LNCaP clone FGC (cell line): ENCODE measurements at regions not wholly inside any gene's neighbourhood (a gene's known extent, or its start where the extent isn't known, plus 50 kb on each side); places are given as distances from the start of the nearest gene placed in this dataset.
"Not testable (repeated sequence)": the region's sequence is repeated elsewhere in the genome, so short reads cannot be mapped to it uniquely, and the experiment has no call there.

Source experiments
- DNase-seq: peaks from one replicate; pipeline ENCODE4 v3.0.0-alpha.2; 2011; ENCODE audit warnings: low read depth
- H3K4me3 ChIP-seq: 2 replicates; pipeline ENCODE4 v1.5.1; 2011; ENCODE audit warnings: mild to moderate bottlenecking, low read depth, low read length, control low read depth
- TF ChIP-seq, protein P1 (sequence below): IDR thresholded peaks from 2 replicates; pipeline ENCODE4 v1.5.1; 2012; ENCODE audit warnings: mild to moderate bottlenecking; ENCODE audit not compliant: control insufficient read depth, insufficient read depth; ENCODE audit errors: extremely low read depth

DNA sequence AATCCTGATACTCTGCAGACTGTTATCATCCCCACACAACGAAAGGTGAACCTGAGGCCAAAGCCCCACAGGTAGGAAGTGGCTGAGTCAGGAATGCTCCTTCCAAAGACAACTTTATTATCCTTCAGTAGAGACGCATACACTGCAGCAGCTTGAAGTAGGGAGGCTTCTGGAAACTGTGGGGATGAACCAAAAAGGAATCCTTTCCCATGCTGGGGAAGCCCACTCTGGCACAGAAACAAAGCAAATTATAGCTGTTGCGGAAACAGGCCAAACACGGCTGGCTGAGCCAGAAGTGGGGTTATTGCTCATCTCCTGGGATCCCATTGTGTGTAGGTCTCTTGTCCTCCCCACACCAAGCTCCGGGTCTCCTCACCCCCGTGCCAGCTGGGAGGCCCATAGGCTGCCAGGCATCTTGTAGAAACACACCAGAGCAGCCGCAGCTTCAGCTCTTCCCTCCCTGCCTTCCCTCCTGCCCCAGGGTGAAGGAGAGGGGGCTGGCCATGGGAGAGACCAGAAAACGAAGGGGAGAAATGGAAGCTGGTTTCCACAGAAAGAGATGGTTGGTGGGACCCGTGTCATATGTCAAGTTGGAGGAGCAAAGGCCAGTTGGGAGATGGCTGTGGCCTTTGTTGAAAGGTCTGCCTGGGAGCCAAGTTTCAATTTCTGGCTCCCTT is 176.9 kb upstream of the NABP1 start:
- no peak overlapping the region for H3K4me3 ChIP-seq
- TF ChIP-seq, protein P1, sequence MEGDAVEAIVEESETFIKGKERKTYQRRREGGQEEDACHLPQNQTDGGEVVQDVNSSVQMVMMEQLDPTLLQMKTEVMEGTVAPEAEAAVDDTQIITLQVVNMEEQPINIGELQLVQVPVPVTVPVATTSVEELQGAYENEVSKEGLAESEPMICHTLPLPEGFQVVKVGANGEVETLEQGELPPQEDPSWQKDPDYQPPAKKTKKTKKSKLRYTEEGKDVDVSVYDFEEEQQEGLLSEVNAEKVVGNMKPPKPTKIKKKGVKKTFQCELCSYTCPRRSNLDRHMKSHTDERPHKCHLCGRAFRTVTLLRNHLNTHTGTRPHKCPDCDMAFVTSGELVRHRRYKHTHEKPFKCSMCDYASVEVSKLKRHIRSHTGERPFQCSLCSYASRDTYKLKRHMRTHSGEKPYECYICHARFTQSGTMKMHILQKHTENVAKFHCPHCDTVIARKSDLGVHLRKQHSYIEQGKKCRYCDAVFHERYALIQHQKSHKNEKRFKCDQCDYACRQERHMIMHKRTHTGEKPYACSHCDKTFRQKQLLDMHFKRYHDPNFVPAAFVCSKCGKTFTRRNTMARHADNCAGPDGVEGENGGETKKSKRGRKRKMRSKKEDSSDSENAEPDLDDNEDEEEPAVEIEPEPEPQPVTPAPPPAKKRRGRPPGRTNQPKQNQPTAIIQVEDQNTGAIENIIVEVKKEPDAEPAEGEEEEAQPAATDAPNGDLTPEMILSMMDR: no peak
- DNase-seq: no peak

DNA sequence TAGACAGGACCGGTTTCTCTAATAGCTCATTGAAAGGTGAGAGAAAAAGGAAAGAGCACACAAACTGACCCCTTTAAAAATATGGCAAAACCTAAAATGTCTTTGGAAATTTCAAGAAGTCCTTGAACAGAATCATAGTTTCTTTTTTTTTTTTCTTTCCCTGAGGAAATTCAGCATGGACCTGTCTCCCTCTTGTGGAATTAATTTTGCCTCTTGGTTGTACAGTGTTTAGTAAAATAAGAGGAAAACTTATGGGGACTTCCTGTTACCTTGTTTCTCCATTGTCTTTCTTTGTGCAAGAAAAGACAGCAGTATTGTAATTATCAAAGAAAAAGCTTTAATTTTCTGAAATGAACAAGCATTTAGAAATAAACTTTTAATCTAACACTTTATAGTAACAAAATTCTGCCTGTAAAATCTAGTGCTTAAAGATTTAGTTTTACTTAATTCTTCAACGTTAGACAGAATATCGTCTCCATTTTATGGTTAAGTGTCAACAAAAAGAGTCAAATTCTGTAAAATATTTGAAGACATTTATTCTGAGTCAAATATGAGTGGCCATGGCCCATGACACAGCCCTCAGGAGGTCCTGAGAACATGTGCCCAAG is 176.3 kb upstream of the NABP1 start:
- DNase-seq: peak; percentile 35
- TF ChIP-seq, protein P1: peak; percentile 61
- no peak overlapping the region for H3K4me3 ChIP-seq

DNA sequence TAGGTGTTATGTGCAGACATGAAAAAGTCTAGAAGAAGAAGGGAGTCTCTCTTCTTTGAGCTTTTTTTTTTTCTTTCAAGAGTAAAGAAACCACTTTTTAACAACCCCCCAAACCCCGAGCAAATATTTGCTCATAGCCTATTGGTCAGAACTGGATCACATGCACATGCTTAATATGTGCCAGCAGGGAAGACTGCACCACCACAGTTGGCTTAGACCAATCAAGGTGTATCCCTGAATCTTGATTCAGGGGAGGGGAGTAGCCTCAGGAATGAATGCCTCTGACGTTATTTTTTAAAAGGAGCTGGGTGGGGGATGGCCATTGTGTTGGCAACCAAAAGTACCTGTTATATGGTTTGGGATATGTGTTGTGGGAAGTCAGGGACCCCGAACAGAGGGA is 171.4 kb upstream of the NABP1 start:
- TF ChIP-seq, protein P1: no peak
- no peak for DNase-seq
- no peak overlapping the region for H3K4me3 ChIP-seq

DNA sequence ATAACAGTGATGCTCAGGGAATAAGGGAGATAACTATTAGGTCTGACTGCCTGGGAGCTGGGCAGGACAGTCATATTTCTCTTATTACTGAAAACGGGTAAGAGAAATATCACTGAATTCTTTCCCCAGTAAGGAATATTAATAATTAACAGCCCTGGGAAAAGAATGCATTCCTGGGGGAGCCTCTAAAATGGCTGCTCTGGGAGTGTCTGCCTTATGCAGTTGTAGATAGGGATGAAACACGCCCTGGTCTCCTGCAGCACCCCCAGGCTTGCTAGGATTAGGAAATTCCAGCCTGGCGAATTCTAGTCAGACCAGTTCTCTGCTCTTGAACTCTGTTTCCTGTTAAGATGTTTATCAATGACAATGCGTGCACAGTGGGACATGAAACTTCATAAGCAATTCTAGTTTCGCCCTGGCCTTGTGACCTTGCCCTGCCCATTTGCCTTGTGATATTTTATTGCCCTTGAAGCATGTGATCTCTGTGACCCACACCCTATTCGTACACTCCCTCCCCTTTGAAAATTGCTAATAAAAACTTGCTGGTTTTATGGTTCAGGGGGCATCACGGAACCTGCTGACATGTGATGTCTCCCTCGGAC is 170.6 kb upstream of the NABP1 start:
- not testable (repeated sequence) for H3K4me3 ChIP-seq, DNase-seq

DNA sequence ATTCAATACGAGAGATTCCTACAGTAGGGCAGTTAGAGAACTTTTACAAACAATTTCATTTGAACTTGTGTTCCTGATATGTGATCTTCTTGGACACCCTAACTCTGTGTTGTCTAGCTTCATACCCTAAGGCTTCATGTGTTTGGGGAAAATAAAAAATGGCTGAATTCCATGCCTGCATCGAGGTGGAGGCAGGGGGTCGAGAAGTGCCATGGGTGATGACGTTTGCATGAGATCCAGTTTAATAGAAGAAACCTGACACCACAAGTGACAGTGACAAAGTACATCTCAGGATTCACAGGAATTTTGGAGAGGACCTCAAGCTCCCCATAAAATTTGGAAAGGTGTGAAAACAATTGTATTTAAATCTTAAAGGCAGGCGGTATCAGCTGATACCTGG is 169.2 kb upstream of the NABP1 start:
- H3K4me3 ChIP-seq: no peak overlapping the region
- TF ChIP-seq, protein P1: no peak
- DNase-seq: no peak

DNA sequence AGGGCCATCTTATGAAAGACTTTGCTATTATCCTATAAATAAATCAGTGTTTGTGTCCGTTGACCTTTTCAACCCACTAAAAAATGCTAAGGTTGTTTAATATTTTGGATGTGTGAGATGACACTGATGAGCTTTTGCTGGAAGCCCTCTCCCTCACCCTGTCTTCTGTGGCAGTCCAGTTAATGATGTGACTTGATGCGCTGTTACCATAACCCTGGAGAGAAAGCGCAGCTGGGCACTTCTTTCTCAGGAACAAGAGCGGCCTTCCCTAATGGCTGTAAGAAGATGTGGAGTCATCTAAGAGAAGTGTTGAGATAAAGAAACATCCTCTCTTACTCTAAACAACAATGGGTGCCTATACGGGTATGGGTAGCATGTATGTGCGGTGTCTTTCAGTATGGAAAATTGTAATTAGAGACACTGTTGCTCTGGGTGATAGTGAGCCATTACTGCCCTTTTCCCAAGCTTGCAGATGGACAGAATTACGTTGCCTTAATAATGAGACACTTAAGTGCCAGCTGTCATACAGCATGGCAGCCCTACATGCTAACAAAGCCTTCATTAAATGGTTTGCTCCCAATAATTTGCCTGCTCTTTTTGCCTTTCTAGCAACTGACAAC is 165.6 kb upstream of the NABP1 start:
- H3K4me3 ChIP-seq: no peak overlapping the region
- DNase-seq: no peak
- TF ChIP-seq, protein P1: no peak

DNA sequence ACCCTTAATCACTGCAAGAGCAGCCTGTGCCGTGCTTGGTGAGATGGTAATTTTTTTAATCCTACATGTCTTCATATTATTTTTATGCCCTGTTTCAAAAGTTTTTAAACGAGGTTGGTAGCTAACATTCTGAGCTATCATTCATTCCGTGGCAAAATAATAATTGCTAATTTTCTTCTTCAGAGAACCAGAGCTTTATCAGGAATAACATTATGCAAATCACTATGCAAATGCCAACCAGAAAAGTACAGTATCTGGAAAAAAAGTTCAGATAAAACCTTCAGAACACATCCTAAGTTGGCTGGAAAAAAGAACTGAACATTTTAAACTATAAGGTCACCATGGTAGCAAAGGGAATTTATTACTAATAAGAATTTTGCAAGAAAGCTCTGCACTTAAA is 165.1 kb upstream of the NABP1 start:
- no peak for DNase-seq
- H3K4me3 ChIP-seq: no peak overlapping the region
- TF ChIP-seq, protein P1: no peak
